ENCODE measurements at regions not wholly inside any gene's neighbourhood (a gene's known extent, or its start where the extent isn't known, plus 50 kb on each side); places are given as distances from the start of the nearest gene placed in this dataset.

GRCh38 chr2:126753501-126754212 is 97.7 kb downstream of the GYPC start:
- no peak for DNase-seq (ENCODE audit: low read depth)
- H3K4me3 ChIP-seq (replicated peaks; ENCODE audit: low read depth, low read length), result no peak overlapping the region
- no peak for TF ChIP-seq CTCF (IDR thresholded peaks at IDR 0.05; ENCODE audit: low read length, missing control alignments)

- no peak for TF ChIP-seq CTCF (IDR thresholded peaks at IDR 0.05; ENCODE audit: low read length, missing control alignments)
- DNase-seq (ENCODE audit: low read depth), result no peak
- H3K4me3 ChIP-seq (replicated peaks; ENCODE audit: low read depth, low read length), result no peak overlapping the region
Observed at GRCh38 chr2:126754240-126755004, 98.5 kb downstream of the GYPC start.

GRCh38 chr2:126756125-126756524 is 100.2 kb downstream of the GYPC start:
- TF ChIP-seq CTCF (IDR thresholded peaks at IDR 0.05; ENCODE audit: low read length, missing control alignments), result no peak
- DNase-seq (ENCODE audit: low read depth), result no peak
- H3K4me3 ChIP-seq (replicated peaks; ENCODE audit: low read depth, low read length), result no peak overlapping the region

- no peak for TF ChIP-seq CTCF (IDR thresholded peaks at IDR 0.05; ENCODE audit: low read length, missing control alignments)
- no peak for DNase-seq (ENCODE audit: low read depth)
- no peak overlapping the region for H3K4me3 ChIP-seq (replicated peaks; ENCODE audit: low read depth, low read length)
Observed at GRCh38 chr2:126761256-126761980, 105.5 kb downstream of the GYPC start.

GRCh38 chr2:126761981-126762878 is 106.3 kb downstream of the GYPC start:
- no peak for DNase-seq (ENCODE audit: low read depth)
- no peak for TF ChIP-seq CTCF (IDR thresholded peaks at IDR 0.05; ENCODE audit: low read length, missing control alignments)
- H3K4me3 ChIP-seq (replicated peaks; ENCODE audit: low read depth, low read length), result no peak overlapping the region

GRCh38 chr2:126764686-126765265 is 108.8 kb downstream of the GYPC start:
- TF ChIP-seq CTCF (IDR thresholded peaks at IDR 0.05; ENCODE audit: low read length, missing control alignments), result no peak
- no peak overlapping the region for H3K4me3 ChIP-seq (replicated peaks; ENCODE audit: low read depth, low read length)
- no peak for DNase-seq (ENCODE audit: low read depth)
